ENCODE measurements at regions not wholly inside any gene's neighbourhood (a gene's known extent, or its start where the extent isn't known, plus 50 kb on each side); places are given as distances from the start of the nearest gene placed in this dataset.

DNA sequence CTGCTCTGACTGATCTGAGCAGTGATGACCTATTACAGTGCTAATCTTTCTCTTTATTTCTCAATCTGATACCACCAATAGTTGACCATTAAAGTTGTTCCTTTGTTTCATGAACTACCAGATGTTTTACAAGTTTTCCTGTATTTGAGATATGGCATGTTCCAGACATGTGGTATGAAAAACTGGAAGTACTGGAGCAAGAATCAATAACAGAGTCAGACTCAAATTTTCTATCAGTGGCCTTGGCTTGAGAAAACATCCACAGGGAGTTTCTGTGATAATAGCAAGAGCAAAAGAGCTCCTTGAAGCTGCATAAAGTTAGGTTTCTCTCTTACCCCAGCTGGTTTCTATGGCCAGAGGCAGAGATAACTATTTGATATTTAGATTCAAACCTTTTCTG, 469.0 kb upstream of the STEAP1 start:
- TF ChIP-seq POLR2A (IDR thresholded peaks at IDR 0.05; ENCODE audit: low read depth, low read length) (no peak), TAF1 (IDR thresholded peaks at IDR 0.05; ENCODE audit: borderline replicate concordance, low read depth, low read length) (no peak)

All from GM12892 (cell line).